G401.6 (cell line): ENCODE measurements at regions not wholly inside any gene's neighbourhood (a gene's known extent, or its start where the extent isn't known, plus 50 kb on each side); places are given as distances from the start of the nearest gene placed in this dataset.
"Not testable (repeated sequence)": the region's sequence is repeated elsewhere in the genome, so short reads cannot be mapped to it uniquely, and the experiment has no call there.

Experiments
- FAIRE-seq: peaks from 2 replicates; lab custom pipeline; 2012; peaks lifted over from hg19 to GRCh38; lab: Jason Lieb, UNC

DNA sequence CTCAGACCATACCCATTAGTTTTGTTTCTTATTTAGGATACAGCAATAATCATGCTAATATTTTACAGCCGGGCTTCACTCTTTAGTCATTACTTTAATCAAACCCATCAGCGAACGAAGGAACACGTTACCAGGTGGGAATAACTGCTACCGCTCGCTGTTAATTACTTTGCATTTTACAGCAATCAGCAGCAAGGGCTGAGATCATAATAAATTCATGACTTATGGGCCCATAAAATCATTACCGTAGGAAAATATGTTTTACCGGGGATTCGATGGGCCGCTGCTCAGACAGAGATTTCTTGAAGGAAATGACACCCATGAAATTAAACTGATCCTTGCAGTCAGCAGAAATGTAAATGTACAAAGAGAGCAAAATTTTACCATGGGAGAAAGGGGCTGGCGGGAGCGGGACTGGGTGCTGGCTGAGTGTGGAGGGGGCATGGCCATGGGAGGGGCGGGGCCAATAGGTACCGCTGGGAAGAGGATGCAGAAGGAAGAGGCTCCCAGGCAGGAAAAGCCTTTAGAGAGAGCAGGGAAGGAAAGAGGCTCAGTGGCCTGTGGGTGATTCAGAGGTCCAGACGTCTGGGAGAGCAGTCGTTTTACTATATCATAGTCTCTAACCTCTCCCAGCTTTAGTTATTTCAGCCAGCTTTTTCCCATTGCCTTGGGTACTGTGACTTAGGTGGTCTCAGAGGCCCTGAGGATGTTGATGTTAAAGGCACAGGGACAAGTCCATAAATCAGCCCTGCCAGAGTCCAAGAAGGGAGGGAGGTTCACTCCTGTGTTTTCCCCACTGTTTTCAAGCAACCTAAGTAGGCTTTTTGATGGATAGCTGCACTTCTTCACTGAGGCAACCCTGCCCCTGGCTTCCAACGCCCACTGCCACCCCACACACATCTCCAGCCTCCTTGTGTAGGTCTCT, 258.9 kb downstream of the SEC16B start:
- FAIRE-seq = no peak

DNA sequence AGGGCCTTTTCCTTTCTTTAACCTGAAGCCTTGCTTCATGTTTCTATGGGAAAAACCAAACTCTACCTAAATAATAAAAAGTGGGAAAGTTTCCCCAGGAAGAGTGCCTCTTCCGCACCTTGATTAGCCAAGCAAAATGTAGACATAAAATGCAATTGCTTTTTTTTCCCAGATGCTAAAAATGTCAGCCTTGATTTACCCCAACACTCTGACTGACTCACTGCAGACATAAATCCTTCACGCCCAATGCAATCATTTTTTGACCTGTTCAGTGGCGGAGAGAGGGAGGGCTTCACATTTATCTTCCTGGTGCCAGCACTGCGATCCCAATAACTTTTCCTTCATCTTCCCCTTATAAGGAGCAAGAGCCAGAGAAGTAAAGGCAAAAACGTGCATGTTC, 261.5 kb downstream of the SEC16B start:
- no peak for FAIRE-seq

DNA sequence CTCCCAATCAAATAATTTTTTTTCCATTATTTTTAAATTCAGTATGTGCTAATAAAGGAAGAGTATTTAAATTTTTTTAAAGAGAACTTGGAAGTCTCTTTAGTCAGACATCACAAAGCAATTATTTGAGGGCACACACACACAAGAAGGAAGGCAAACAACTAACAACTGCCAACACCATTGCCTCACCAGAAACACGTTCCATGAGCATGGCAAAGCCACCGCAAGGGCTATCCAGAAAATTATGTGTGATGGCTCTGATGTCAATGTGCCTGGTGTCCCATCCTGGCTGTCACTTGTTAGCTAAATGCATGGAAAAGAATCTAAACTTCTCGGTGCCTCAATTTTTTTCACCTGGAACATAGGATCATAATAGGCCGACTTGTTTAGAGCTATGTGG, 262.9 kb downstream of the SEC16B start:
- no peak for FAIRE-seq

DNA sequence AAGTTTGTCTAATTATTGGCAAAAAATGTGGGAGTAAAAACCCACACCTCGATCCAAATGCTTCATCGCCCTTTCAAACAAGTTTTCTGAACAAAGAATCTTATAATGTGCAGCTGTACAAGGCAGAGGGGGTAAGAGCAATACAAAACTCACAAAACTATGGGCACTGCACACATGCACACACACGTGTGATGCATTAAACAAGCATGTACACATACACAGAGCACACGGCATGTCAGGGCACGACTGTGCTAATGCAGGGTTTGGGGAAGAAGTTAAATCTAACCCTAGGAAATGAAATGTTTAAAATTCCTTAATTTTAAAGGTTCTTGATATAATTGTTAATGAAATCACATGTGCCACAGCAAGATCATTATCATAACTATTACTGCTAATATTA, 264.0 kb downstream of the SEC16B start:
- FAIRE-seq = no peak

DNA sequence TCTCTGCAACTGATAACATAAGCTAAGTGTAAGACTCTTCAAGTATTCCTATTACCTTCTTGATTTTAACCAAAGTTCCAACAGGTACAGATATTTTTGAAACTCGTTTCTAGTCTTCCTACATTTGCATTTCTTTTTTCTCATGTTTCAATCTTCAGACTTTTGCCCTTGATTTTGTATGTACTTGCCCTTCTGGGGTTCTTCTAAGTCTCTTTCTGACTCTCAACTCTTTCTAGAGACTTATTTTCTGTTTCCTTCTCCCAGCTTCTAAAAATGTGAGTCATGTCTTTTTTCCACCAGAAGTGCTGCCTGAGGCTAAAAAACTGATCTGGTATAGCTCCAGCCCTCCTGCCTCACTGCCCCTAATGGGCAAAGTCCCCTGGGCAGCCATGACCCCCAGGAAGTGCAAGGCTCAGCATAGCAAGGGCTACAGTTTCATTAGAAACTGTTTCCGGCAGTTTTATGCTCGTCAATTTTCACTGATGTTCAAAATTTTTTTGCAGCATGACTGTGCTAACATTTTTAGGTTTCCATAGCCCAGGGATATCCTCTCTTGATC, 265.9 kb downstream of the SEC16B start:
- FAIRE-seq = no peak

DNA sequence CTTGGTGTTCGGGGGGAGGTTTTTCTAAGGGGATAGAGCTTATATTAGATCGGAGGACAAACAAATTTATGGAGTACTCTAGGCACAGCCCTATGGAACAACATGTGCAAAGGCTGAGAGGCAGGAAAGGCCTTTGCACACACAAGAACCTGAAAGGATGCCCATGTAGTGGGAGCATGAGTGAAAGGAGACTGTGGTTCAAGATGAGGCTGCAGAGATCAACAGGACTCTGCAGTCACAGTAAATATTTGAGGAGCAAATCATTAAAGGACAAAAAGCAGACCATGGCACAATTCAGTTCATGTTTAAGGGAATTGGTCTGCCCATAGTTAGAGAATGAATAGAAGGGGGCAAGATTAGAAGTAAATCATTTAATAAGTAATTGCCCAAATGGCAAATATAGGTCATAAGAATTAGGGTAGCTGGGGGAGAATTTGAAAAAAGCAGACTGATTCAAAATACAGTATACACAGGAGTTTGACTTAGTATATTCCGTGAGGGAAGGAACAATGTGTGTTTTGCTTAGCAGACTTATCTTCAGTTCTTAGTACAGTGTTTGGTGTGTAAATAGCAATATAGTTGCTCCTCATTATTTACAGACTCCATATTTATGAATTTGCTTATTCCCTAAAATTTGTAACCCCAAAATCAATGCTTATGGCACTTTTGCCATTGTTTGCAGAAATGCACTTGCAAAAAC, 268.1 kb downstream of the SEC16B start:
- no peak for FAIRE-seq

DNA sequence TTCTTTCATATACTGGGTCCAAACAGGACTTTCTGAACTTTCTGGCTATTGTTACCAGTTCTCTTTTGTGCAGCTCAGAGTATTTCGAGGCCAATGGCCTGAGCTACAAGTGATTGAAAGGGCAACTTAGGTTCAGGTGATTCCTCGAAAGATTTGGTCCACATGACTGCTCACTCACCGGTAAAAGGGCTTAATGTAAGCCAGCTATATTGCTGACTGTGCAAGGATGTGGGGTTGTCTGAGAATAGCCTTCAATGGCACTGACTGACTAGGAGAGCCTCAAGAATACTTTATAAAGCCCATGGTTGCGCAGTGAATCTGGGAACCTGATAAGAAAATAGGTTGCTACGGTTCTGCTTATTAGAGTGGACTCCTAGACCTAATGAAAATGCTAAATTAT, 269.0 kb downstream of the SEC16B start:
- FAIRE-seq = no peak

DNA sequence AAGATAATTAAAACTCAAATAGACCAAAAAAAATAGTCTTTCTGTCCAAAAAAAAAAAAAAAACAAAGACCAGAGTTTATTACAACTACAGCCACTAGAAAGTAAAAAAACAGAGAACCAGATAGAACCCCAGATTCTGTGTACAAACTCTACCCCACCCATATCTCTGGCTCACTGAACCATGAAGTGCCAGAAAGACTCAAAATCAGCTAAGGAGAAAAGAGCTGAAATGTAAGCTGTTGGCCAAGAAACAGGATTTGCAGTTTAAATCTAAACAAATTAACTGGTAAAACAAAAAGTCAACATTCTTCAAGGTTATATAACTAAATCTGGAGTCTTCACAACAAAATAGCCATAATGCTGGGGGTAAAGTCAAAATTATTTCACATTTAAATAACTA, 278.9 kb downstream of the SEC16B start:
- FAIRE-seq = no peak

DNA sequence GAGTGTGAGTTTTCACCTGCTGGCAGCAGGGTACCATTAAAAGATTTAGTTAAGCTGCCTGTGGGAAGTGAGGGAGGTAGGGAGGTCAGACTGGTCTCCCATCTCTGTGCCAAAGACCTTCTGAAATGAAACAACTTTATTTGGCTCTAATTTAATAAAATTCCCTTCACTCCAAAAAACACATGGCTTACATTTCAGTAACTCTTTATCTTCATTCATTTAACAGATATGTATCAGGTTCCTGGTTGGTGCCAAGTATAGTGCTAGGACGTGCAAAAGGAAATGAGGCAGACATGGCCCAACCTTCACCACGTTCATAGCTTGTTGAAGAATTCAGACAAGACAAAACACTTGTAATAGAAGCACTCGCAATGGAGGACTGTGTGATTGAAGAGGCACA, 282.3 kb downstream of the SEC16B start:
- FAIRE-seq = no peak

DNA sequence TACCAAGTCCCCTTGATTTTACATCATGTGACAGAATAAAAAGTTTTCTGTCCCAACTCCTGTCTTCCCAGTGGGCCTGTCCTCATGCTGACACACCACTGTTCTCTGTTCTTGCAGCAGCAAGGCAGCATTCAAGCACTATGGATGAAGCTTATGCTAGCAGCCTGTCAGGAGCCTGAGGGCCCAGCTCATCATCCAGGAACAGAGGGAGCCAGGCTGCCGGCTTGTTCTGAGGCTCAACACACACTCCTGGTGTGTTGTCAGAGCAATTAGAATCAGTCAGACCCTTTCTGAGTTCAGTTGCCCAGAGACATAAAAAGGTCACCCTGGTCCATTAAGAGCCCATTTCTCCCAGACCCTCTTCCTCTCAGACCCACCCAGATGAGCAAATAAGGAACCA, 282.9 kb downstream of the SEC16B start:
- no peak for FAIRE-seq

DNA sequence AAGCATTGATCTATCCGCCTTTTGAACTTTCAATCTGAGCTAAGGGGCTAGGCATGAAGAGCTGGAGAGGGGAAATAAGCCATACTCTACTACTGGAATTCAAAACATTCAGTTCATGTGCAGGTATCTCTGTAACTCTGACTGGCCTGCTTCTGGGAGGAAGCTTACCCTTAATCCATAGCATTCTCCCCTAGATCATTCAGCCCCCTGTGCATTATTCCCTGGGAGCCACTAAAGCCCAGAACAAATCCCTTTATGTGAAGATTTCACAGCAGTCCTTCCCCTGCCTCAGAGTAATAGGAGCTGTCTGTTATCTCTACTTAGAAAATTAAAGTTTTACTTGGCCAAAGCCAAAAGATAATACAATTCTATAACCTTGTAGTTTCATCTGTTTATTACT, 300.7 kb downstream of the SEC16B start:
- FAIRE-seq = no peak

DNA sequence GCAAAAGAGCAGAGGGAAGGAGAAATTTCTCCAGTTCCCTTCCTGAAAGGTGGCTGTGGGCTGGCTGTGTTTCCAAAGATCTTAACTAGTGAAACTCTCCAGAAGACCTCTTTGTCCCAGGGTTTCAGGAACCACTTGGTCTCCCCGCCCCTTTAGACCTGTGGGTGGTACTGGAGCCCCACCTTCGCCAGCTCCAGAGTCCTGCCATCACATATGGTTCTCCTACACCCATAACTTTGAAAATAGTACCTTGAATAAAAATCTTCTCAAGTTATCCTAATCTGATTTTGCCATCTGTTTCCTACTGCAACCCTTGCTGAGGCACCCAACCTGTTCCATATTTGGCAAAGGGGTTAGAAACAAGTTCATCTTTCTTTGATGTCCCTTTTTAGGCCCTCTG, 303.9 kb downstream of the SEC16B start:
- no peak for FAIRE-seq

DNA sequence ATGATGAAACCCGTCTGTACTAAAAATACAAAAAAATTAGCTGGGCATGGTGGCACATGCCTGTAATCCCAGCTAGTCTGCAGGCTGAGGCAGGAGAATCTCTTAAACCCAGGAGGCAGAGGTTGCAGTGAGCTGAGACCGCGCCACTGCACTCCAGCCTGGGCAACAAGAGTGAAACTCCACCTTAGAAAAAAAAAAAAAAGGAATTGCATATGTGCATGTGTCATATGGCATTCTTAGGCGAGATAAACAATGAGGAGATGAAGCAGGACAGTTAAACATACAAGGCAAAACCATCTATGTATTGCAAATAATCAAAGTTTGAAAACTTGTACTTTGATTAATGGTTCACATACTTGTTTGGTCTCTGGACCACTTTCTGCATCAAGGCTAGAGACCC, 305.1 kb downstream of the SEC16B start:
- not testable (repeated sequence) for FAIRE-seq

DNA sequence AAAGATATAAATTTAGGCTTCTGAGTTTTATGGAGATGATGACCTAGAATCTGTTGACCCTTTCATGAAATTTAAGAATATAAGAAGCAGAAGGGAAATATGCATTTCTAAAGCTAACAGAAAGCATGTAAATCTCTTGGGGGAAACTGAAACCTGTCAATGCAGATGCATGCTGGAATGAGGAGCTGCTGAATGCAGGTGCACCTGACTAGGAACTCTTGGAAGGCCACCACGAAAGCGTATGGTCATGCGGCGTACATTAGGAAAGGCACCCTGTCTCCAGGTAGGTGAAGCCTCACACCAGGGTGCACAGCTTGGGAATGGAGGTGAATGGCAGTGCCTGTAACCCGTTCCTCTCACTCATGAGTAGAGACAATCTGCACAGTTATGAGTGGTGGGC, 309.7 kb downstream of the SEC16B start:
- no peak for FAIRE-seq

DNA sequence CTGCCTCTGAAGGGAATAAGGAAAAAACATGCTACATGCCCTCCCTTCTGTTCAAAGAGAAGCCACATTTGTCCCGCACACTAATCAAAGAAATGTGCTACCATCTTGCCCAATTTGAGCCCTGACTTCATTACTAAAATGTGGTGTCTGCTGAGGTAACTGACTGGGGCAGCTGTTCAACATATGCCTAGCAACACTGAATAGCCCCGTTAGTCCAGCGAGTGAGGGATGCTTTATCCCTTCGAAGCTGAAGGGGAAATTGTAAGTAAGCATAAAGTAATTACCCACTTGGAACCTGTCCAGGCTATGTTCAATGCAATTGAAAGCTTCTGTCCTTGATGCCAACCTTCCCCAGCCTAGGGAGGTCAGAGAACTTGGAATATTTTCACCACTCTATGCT, 310.6 kb downstream of the SEC16B start:
- FAIRE-seq = no peak

DNA sequence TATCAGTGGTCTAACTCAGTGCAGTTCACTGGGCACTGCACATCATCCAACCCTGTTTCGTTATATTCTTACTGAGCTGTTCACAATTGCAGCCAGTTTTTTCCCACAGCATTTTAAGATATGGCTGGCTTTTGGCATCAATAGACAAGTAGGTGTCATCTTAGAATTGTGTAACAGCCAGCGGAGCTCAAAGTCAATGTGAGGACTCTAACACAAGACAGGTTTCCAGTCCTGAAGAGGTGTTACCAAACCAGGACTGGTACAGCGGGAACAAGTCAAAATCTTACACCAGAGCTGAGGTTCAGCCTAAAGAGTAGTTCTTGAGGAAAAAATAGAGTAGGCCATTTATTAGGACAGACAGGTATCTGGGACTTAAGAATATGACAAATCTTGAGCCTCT, 313.3 kb downstream of the SEC16B start:
- FAIRE-seq = no peak

DNA sequence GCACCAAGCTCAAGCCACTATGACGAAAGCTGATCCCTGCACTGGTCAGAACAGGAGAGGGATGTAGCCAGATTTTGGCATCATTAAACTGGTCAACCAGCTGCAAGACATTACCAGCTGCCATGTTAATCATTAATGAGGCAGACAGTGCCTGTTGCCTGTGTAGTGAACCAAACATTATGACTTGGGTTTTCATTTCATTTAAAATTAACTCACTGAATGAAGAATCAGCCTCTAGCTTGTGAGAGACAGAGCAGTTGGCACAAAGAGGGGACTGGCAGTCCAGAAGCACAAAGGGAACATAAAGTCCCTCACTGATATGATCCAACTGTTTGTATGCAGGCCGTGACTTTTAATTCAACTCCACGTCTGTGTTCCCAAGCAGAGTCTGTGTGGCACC, 318.9 kb downstream of the SEC16B start:
- no peak for FAIRE-seq

DNA sequence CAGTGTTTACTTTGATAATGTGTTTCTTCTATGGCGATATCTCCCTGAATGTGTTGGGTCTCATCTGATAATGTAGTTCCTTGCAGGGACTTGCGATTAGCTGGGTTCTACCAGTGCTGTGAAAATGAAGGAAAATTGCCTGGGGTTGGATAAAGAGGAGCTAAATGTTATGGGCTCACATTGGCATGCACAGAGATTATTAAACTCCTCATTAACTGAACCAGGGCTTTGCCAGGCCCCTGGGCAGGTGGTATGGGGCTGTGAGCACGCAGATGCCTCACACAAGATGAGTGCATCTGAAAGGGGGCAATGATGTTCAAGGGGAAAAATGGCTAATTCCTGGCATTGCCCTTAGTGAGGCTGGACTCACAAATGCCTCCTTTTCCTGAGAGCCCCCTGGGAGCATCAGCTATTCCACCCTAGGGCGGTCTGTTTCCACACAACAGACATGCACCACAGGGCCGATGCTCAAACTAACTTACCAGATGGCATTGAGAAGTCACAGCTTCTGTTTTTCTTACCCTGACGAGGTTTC, 321.1 kb downstream of the SEC16B start:
- no peak for FAIRE-seq

DNA sequence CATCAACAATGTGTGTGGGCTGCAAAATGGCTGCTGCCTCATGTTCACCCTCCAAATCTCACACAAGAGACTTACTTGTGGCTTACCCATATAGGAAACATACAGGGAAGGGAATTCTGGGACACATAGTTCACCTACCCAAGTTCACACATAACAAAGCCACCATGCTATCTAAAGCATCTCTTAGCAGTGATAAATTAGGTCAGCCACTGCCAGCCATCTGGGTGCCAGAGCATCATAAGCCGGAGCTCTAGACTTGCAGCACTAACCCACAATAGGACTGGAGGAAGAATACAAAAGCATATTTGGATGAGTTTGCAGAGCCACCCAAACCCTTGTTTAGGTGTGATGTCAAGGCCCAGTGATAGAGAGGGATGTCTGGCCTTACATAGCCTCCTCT, 321.7 kb downstream of the SEC16B start:
- FAIRE-seq = no peak

DNA sequence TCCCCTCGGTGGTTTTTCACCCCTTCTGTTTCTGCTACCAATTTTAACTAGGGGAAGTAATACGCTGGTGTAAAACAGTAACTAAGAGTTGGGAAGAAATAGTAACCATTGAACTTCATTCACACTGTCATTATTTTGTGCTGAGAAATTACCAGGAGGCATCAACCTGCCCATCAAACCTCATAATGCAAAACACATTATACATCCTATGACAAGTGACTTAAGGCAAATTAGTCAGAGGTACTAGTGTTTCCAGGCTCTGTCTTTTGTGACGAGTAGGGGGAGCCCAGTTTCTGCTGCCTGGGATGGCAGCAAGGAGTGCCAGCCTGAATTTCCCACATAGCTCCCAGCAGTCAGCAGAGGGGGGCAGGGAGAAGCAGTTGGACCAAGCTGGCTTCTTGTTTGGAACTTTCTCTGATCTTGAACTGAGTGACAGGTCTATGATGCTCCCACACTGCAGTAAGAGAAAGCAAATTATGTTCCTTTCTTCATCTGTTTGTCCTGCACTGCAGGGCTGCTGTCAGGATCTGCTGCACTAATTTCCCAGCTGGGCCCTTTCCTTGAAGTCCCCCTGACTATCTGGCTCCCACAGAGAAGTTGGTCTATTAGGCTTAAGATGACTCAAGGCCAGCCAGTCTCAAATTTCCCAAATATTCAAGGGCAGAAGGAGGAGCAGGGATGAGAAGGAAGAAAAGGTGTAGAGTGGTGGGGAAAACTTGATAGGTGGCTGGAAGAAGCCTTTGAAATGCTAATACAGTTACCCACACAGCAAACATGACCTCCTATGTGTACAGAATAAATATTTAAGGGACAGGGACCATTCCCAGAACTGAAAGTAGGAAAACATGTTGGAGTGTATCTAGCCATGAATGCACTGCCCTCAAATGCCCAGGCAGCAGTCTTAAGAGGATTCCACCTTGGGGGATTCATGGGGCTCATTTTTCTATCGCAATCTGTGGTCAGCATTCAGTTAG, 322.8 kb downstream of the SEC16B start:
- no peak for FAIRE-seq

DNA sequence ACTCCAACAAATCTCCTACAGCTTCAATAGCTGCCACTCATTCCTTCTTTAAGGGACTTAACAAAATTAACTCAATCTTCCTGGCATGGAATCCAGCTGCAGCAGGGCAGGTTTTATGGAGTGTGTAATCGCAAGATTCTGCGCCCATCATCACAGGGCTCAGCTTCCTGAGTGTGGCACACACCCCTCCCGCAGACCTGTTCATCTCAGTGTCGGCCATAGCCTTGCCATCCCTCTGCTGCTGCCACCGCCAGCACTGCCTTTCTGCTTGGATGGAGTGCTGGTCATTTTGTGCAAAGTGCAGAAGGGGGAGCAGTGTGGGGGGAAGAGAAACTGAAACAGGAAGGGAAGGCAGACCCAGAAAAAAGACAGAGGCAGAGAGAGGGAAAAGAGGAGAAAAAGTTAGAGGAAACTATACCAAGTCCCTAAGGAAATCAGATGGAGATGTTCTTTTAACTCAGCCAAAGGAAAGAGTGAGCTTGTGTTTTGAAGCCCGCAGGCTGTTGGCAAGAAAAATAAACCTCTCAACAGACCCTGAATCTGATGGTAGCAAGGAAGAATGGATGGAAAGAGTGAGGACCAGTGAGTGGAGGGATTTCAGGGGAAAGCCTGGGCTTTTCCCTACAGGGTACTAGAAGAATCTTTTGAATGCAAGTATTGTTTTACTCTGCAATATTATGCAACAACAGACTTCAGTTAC, 324.2 kb downstream of the SEC16B start:
- FAIRE-seq = no peak
